ENCODE measurements at regions not wholly inside any gene's neighbourhood (a gene's known extent, or its start where the extent isn't known, plus 50 kb on each side); places are given as distances from the start of the nearest gene placed in this dataset.

DNA sequence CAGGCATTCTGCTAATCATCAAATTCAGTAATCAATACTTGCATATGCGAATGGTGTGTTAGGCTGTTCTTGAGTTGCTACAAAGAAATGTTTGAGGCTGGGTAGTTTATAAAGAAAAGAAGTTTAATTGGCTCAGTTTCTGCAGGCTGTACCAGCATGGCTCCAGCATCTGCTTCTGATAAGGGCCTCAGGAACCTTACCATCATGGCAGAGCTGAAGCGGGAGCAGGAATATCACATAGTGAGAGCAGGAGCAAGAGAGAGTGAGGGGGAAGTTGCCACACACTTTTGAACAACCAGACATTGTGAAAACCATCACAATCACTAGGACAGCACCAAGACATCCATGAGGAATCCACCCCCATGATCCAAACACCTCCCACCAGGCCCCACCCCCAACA, 344.7 kb upstream of the FAM241A start:
- no peaks in the 10 kb centered on the region for H3K9me1 ChIP-seq (replicated peaks; ENCODE audit: control insufficient read depth, extremely low read depth, insufficient read depth, low read length)
- FAIRE-seq (no peak), DNase-seq (ENCODE audit: low read depth, low spot score) (no peak)
- no peak overlapping the region for H3K27ac ChIP-seq (ENCODE audit: insufficient read depth, low read depth, low read length)
- BruUV-seq (replicated peaks), result no TSS peak
- no peak overlapping the region for H2AFZ ChIP-seq (ENCODE audit: low read depth, low read length)
- ChIA-PET POLR2A (no interaction called here), CTCF (no interaction called here)
- H3K4me3 ChIP-seq (replicated peaks in 1 of 3; ENCODE audit: insufficient read depth in 1 of 3, low read depth in 1 of 3, low read length in 3 of 3), result no peak overlapping the region
- no peak for TF ChIP-seq GATA2 (IDR thresholded peaks at IDR 0.05; ENCODE audit: insufficient read depth, insufficient read length, low read depth, low read length)
- no peak for TF ChIP-seq FOS (IDR thresholded peaks at IDR 0.05; ENCODE audit: borderline replicate concordance, insufficient read depth, low read length)
- no peak for TF ChIP-seq POLR2AphosphoS5 (IDR thresholded peaks at IDR 0.05; ENCODE audit: insufficient read depth, low read depth, low read length)
- TF ChIP-seq EZH2 (IDR thresholded peaks at IDR 0.05; ENCODE audit: borderline replicate concordance, low read depth, low read length, severe bottlenecking), result no peak
- TF ChIP-seq, protein P1, sequence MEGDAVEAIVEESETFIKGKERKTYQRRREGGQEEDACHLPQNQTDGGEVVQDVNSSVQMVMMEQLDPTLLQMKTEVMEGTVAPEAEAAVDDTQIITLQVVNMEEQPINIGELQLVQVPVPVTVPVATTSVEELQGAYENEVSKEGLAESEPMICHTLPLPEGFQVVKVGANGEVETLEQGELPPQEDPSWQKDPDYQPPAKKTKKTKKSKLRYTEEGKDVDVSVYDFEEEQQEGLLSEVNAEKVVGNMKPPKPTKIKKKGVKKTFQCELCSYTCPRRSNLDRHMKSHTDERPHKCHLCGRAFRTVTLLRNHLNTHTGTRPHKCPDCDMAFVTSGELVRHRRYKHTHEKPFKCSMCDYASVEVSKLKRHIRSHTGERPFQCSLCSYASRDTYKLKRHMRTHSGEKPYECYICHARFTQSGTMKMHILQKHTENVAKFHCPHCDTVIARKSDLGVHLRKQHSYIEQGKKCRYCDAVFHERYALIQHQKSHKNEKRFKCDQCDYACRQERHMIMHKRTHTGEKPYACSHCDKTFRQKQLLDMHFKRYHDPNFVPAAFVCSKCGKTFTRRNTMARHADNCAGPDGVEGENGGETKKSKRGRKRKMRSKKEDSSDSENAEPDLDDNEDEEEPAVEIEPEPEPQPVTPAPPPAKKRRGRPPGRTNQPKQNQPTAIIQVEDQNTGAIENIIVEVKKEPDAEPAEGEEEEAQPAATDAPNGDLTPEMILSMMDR (IDR thresholded peaks at IDR 0.05; ENCODE audit: extremely low read depth in 1 of 2, insufficient read depth in 1 of 2, low read depth in 1 of 2, low read length in 2 of 2), result no peak
- no peak for TF ChIP-seq MYC (IDR thresholded peaks at IDR 0.05; ENCODE audit: low read depth, low read length)
- TF ChIP-seq JUN (IDR thresholded peaks at IDR 0.05; ENCODE audit: borderline replicate concordance, insufficient read depth, insufficient read length, low read depth), result no peak
- H3K36me3 ChIP-seq (ENCODE audit: control insufficient read depth in 2 of 2, extremely low read depth in 1 of 2, insufficient read depth in 2 of 2, low read length in 2 of 2), result no peaks in the 10 kb centered on the region
- H3K27me3 ChIP-seq (ENCODE audit: control insufficient read depth in 2 of 2, insufficient read depth in 2 of 2, low read length in 2 of 2), result no peaks in the 10 kb centered on the region
- H3K79me2 ChIP-seq (ENCODE audit: control insufficient read depth, insufficient read depth, low read length), result no peaks in the 10 kb centered on the region
- dilution Hi-C loops (cut with MboI; ENCODE audit: extremely low pct_ligation_motif_present, low sequenced_read_pairs) (no loop called here), intact Hi-C loops (cut with micrococcal nuclease) (no loop called here)
- H3K4me1 ChIP-seq (ENCODE audit: control insufficient read depth, extremely low read depth, insufficient read depth, low read length), result no peaks in the 10 kb centered on the region
- no peaks in the 10 kb centered on the region for H3K9me3 ChIP-seq (replicated peaks; ENCODE audit: control insufficient read depth, insufficient read depth, low read length)
- H3K9ac ChIP-seq (replicated peaks; ENCODE audit: extremely low read depth, insufficient read depth, low read length), result no peak overlapping the region
- H4K20me1 ChIP-seq (replicated peaks; ENCODE audit: control insufficient read depth, extremely low read depth, insufficient read depth, low read length), result no peaks in the 10 kb centered on the region
- H3K4me2 ChIP-seq (ENCODE audit: insufficient read depth, low read length), result no peak overlapping the region

All from endothelial cell of umbilical vein (primary cell).